Large intestine (tissue), 3 donors: ENCODE measurements at regions not wholly inside any gene's neighbourhood (a gene's known extent, or its start where the extent isn't known, plus 50 kb on each side); places are given as distances from the start of the nearest gene placed in this dataset.

Source experiments
- DNase-seq, 2 donors: peaks; one replicate each; pipeline versions ENCODE4 v3.0.0 to v3.0.0-alpha.2; 2013
- H3K27ac ChIP-seq: one replicate; pipeline ENCODE4 v1.5.1; 2013; ENCODE audit warnings: low read length
- H3K27me3 ChIP-seq: 2 replicates; pipeline ENCODE4 v1.6.1; 2013; ENCODE audit warnings: low read length; ENCODE audit not compliant: control insufficient read depth, insufficient read depth
- H3K36me3 ChIP-seq: 2 replicates; pipeline ENCODE4 v1.6.1; 2013; ENCODE audit warnings: low read length; ENCODE audit not compliant: control insufficient read depth, insufficient read depth
- H3K4me1 ChIP-seq: one replicate; pipeline ENCODE4 v1.6.1; 2013; ENCODE audit warnings: low read length; ENCODE audit not compliant: control insufficient read depth, insufficient read depth
- H3K4me3 ChIP-seq: one replicate; pipeline ENCODE4 v1.5.1; 2013; ENCODE audit warnings: low read length
- H3K9me3 ChIP-seq: one replicate; pipeline ENCODE4 v1.6.1; 2013; ENCODE audit warnings: mild to moderate bottlenecking, low read depth, low read length, moderate library complexity; ENCODE audit not compliant: control insufficient read depth
- WGBS: methylation state at CpG from one replicate; pipeline ENCODE4 v1.1.5; 2013; ENCODE audit warnings: low lambda C conversion rate; ENCODE audit not compliant: insufficient coverage; 5-methylcytosine and 5-hydroxymethylcytosine counted together

GRCh38 chr7:49158321-49158720, 234.0 kb downstream of the CDC14C start:
- Histone ChIP-seq H3K36me3 (no peaks in the 10 kb centered on the region), H3K27ac (no peak overlapping the region), H3K9me3 (peaks cover 3% of the 10 kb centered on the region), H3K27me3 (no peaks in the 10 kb centered on the region), H3K4me1 (no peaks in the 10 kb centered on the region), H3K4me3 (no peak overlapping the region)
- no peak for DNase-seq
- no CpG with 5 or more reads among the region's 2 CpGs for WGBS

DNA sequence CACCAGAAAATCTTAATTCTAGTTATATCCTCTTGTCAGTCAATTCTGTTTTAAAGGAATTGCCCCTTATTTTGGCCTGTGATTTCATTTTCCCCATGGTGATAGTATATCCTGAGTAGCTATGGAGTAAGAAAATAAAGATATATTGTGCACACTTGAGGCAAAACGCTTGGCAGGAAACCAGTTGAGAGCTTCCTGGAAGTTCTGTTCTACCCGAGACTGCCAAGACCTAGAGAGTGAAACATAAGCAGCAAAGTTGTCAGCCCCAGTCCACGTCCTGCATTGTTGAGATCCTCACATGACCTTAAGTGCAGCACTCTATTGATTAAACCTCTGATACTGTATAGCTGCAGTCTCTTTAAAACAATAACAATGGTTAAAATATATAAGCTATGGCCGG, 235.2 kb downstream of the CDC14C start:
- DNase-seq: no peak
- H3K4me3 ChIP-seq: no peak overlapping the region
- H3K4me1 ChIP-seq: no peaks in the 10 kb centered on the region
- WGBS: no CpG with 5 or more reads among the region's 4 CpGs
- H3K36me3 ChIP-seq: no peaks in the 10 kb centered on the region
- peaks cover 3% of the 10 kb centered on the region for H3K9me3 ChIP-seq
- no peaks in the 10 kb centered on the region for H3K27me3 ChIP-seq
- no peak overlapping the region for H3K27ac ChIP-seq

GRCh38 chr7:49166441-49166840, 242.1 kb downstream of the CDC14C start:
- Histone ChIP-seq H3K4me1 (no peaks in the 10 kb centered on the region), H3K4me3 (no peak overlapping the region), H3K27me3 (no peaks in the 10 kb centered on the region), H3K36me3 (no peaks in the 10 kb centered on the region), H3K9me3 (no peaks in the 10 kb centered on the region), H3K27ac (no peak overlapping the region)
- DNase-seq: no peak
- no CpG with 5 or more reads among the region's 1 CpG for WGBS

DNA sequence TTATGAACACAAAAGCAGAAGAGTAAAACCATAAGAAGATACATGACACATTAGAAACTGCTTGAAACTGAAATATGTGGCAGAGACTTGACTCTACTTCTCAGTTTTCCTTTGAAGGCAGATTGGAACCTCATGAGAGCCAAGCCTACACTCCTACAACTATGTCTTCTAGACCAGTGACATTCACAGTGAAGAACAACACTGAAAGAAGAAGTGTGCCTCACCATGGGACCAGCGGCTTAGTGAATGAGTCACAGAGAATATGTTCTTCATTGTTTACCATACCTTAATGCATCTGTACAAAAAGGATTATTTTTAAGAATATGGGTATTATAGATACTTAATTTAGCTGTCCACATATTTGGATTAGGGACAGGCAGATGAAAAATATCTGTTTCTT, 248.3 kb downstream of the CDC14C start:
- H3K4me3 ChIP-seq: no peak overlapping the region
- no peaks in the 10 kb centered on the region for H3K27me3 ChIP-seq
- DNase-seq: peak in 1 of 2 donors; percentile 2
- H3K36me3 ChIP-seq: no peaks in the 10 kb centered on the region
- no peak overlapping the region for H3K27ac ChIP-seq
- WGBS: no CpG with 5 or more reads among the region's 1 CpG
- H3K4me1 ChIP-seq: no peaks in the 10 kb centered on the region
- H3K9me3 ChIP-seq: no peaks in the 10 kb centered on the region

DNA sequence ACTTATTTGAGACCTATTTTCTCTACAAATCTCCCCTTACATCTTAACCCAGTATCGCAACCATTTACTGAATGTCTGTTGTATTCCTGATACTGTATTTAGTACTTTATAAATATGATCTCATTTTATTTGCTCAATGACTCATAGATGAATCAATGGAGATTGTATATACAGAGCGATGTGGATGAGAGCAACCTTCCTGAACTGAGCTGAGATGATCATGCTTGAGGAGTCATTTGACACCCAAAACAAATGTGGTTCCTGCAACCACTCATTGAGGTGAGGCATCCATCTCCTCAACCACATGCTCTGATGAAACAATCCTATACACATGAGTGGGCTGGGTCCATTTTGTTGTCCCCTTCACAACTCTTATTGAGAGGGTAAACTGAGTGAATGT, 250.0 kb downstream of the CDC14C start:
- H3K9me3 ChIP-seq: no peaks in the 10 kb centered on the region
- H3K36me3 ChIP-seq: no peaks in the 10 kb centered on the region
- no peak overlapping the region for H3K27ac ChIP-seq
- no peaks in the 10 kb centered on the region for H3K27me3 ChIP-seq
- H3K4me1 ChIP-seq: no peaks in the 10 kb centered on the region
- WGBS: no CpG with 5 or more reads among the region's 2 CpGs
- no peak overlapping the region for H3K4me3 ChIP-seq
- no peak for DNase-seq

GRCh38 chr7:49187543-49188268, 263.4 kb downstream of the CDC14C start:
- WGBS: 91% methylated on average over 1 of the region's 3 CpGs
- DNase-seq: no peak
- H3K9me3 ChIP-seq: no peaks in the 10 kb centered on the region

GRCh38 chr7:49228426-49229098, 304.2 kb downstream of the CDC14C start:
- H3K9me3 ChIP-seq: no peaks in the 10 kb centered on the region
- 67% methylated on average over 1 of the region's 2 CpGs for WGBS
- H3K4me3 ChIP-seq: no peak overlapping the region
- H3K27ac ChIP-seq: no peak overlapping the region
- H3K36me3 ChIP-seq: no peaks in the 10 kb centered on the region
- no peaks in the 10 kb centered on the region for H3K27me3 ChIP-seq
- H3K4me1 ChIP-seq: no peaks in the 10 kb centered on the region
- DNase-seq: no peak

More at GRCh38 chr7:49187543-49188268, 263.4 kb downstream of the CDC14C start:
- Histone ChIP-seq H3K36me3 (no peaks in the 10 kb centered on the region), H3K27me3 (no peaks in the 10 kb centered on the region), H3K4me1 (no peaks in the 10 kb centered on the region), H3K27ac (no peak overlapping the region), H3K4me3 (no peak overlapping the region)

GRCh38 chr7:49229246-49229645, 304.9 kb downstream of the CDC14C start:
- H3K4me3 ChIP-seq: no peak overlapping the region
- H3K36me3 ChIP-seq: no peaks in the 10 kb centered on the region
- H3K27me3 ChIP-seq: no peaks in the 10 kb centered on the region
- no peak overlapping the region for H3K27ac ChIP-seq
- H3K4me1 ChIP-seq: no peaks in the 10 kb centered on the region
- no peak for DNase-seq
- no peaks in the 10 kb centered on the region for H3K9me3 ChIP-seq
- no CpG with 5 or more reads among the region's 6 CpGs for WGBS

DNA sequence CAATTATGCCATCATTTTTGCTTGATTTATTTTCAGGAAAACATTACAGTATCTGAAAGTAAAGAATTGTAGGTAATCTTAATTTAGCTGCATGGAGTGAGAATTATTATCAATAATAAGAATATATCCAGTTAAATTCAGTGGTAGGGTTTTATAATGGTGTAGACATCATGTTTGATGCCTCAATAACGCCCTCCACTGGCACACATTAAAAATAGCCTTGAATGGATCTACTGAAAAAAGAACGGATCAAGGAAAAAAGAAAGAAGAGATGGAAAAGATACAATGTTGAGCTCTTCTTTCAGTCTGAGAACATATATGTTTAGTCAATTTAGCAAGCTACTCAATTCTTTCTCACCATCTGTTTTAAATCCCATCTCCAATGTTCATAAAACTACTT, 319.2 kb downstream of the CDC14C start:
- no peaks in the 10 kb centered on the region for H3K36me3 ChIP-seq
- no peak overlapping the region for H3K27ac ChIP-seq
- no peak overlapping the region for H3K4me3 ChIP-seq
- H3K9me3 ChIP-seq: no peaks in the 10 kb centered on the region
- DNase-seq: no peak
- no peaks in the 10 kb centered on the region for H3K27me3 ChIP-seq
- no peaks in the 10 kb centered on the region for H3K4me1 ChIP-seq
- 0% methylated on average over 1 of the region's 2 CpGs for WGBS

GRCh38 chr7:49244543-49244942, 320.2 kb downstream of the CDC14C start:
- no peak overlapping the region for H3K4me3 ChIP-seq
- no CpG with 5 or more reads among the region's 1 CpG for WGBS
- no peaks in the 10 kb centered on the region for H3K36me3 ChIP-seq
- no peaks in the 10 kb centered on the region for H3K4me1 ChIP-seq
- H3K27me3 ChIP-seq: no peaks in the 10 kb centered on the region
- DNase-seq: no peak
- no peak overlapping the region for H3K27ac ChIP-seq
- no peaks in the 10 kb centered on the region for H3K9me3 ChIP-seq

GRCh38 chr7:49245062-49245461, 320.7 kb downstream of the CDC14C start:
- Histone ChIP-seq H3K27me3 (no peaks in the 10 kb centered on the region), H3K9me3 (no peaks in the 10 kb centered on the region), H3K36me3 (no peaks in the 10 kb centered on the region), H3K4me1 (no peaks in the 10 kb centered on the region), H3K27ac (no peak overlapping the region), H3K4me3 (no peak overlapping the region)
- WGBS: 40% methylated on average over 1 of the region's 3 CpGs
- DNase-seq: no peak
